22Rv1 (cell line): ENCODE measurements at regions not wholly inside any gene's neighbourhood (a gene's known extent, or its start where the extent isn't known, plus 50 kb on each side); places are given as distances from the start of the nearest gene placed in this dataset.

Source experiments
- H3K27ac ChIP-seq: fragments of 450-650 bp; 2 replicates; pipeline ENCODE4 v1.5.1; 2017
- CTCF ChIP-seq: fragments of 450-650 bp; IDR thresholded peaks from 2 replicates; pipeline ENCODE4 v1.5.1; 2017; ENCODE audit warnings: mild to moderate bottlenecking
- ZFX ChIP-seq: fragments of 450-650 bp; IDR thresholded peaks from 2 replicates; pipeline ENCODE4 v1.6.1; 2017; ENCODE audit warnings: antibody characterized with exemption, borderline replicate concordance

- TF ChIP-seq ZFX (no peak), CTCF (no peak)
- no peak overlapping the region for H3K27ac ChIP-seq
Observed at GRCh38 chr4:138449938-138450337, 207.8 kb upstream of the SLC7A11 start.

GRCh38 chr4:138448169-138448568 lies 206.0 kb upstream of the SLC7A11 start:
- TF ChIP-seq CTCF = no peak
- H3K27ac ChIP-seq = no peak overlapping the region

GRCh38 chr4:138446456-138446855 lies 204.3 kb upstream of the SLC7A11 start:
- no peak overlapping the region for H3K27ac ChIP-seq
- TF ChIP-seq ZFX = no peak
- no peak for TF ChIP-seq CTCF

- H3K27ac ChIP-seq = no peak overlapping the region
Observed at GRCh38 chr4:138445098-138445497, 202.9 kb upstream of the SLC7A11 start.

GRCh38 chr4:138444260-138444659 lies 202.1 kb upstream of the SLC7A11 start:
- no peak overlapping the region for H3K27ac ChIP-seq
- TF ChIP-seq CTCF (no peak), ZFX (no peak)

More at GRCh38 chr4:138445098-138445497, 202.9 kb upstream of the SLC7A11 start:
- TF ChIP-seq ZFX (no peak), CTCF (no peak)

GRCh38 chr4:138439143-138439581 lies 197.0 kb upstream of the SLC7A11 start:
- TF ChIP-seq ZFX (no peak), CTCF (no peak)
- H3K27ac ChIP-seq = no peak overlapping the region

- H3K27ac ChIP-seq = no peak overlapping the region
- TF ChIP-seq ZFX = no peak
- TF ChIP-seq CTCF = no peak
Observed at GRCh38 chr4:138438608-138439007, 196.5 kb upstream of the SLC7A11 start.
